ENCODE measurements at regions not wholly inside any gene's neighbourhood (a gene's known extent, or its start where the extent isn't known, plus 50 kb on each side); places are given as distances from the start of the nearest gene placed in this dataset.

- no peak for TF ChIP-seq CTCF (IDR thresholded peaks at IDR 0.05; ENCODE audit: low read depth, low read length, missing control alignments)
- peak; percentile 98 for DNase-seq (ENCODE audit: extremely low read depth, low read depth)
- no peak overlapping the region for H3K4me3 ChIP-seq (replicated peaks; ENCODE audit: low read depth, low read length)
Observed at GRCh38 chr11:27933992-27934829, 173.7 kb downstream of the KIF18A start.

- TF ChIP-seq CTCF (IDR thresholded peaks at IDR 0.05; ENCODE audit: low read depth, low read length, missing control alignments), result no peak
- H3K4me3 ChIP-seq (replicated peaks; ENCODE audit: low read depth, low read length), result no peak overlapping the region
- no peak for DNase-seq (ENCODE audit: extremely low read depth, low read depth)
Observed at GRCh38 chr11:27931770-27932169, 176.2 kb downstream of the KIF18A start.

GRCh38 chr11:27930946-27931345, 177.0 kb downstream of the KIF18A start:
- DNase-seq (ENCODE audit: extremely low read depth, low read depth), result no peak
- no peak for TF ChIP-seq CTCF (IDR thresholded peaks at IDR 0.05; ENCODE audit: low read depth, low read length, missing control alignments)
- H3K4me3 ChIP-seq (replicated peaks; ENCODE audit: low read depth, low read length), result no peak overlapping the region

GRCh38 chr11:27928809-27929208, 179.1 kb downstream of the KIF18A start:
- no peak for DNase-seq (ENCODE audit: extremely low read depth, low read depth)
- no peak for TF ChIP-seq CTCF (IDR thresholded peaks at IDR 0.05; ENCODE audit: low read depth, low read length, missing control alignments)
- H3K4me3 ChIP-seq (replicated peaks; ENCODE audit: low read depth, low read length), result no peak overlapping the region

GRCh38 chr11:27926981-27927481, 180.9 kb downstream of the KIF18A start:
- no peak for TF ChIP-seq CTCF (IDR thresholded peaks at IDR 0.05; ENCODE audit: low read depth, low read length, missing control alignments)
- peak; percentile 65 for DNase-seq (ENCODE audit: extremely low read depth, low read depth)
- H3K4me3 ChIP-seq (replicated peaks; ENCODE audit: low read depth, low read length), result no peak overlapping the region

GRCh38 chr11:27926486-27926885, 181.5 kb downstream of the KIF18A start:
- TF ChIP-seq CTCF (IDR thresholded peaks at IDR 0.05; ENCODE audit: low read depth, low read length, missing control alignments), result no peak
- H3K4me3 ChIP-seq (replicated peaks; ENCODE audit: low read depth, low read length), result no peak overlapping the region

More at GRCh38 chr11:27926486-27926885, 181.5 kb downstream of the KIF18A start:
- no peak for DNase-seq (ENCODE audit: extremely low read depth, low read depth)

All from HFF-Myc (cell line).